ENCODE measurements at regions not wholly inside any gene's neighbourhood (a gene's known extent, or its start where the extent isn't known, plus 50 kb on each side); places are given as distances from the start of the nearest gene placed in this dataset.
A peak's percentile ranks its signal among the peaks of the same experiment; 100 is the strongest.

GRCh38 chr14:101705733-101706508 lies 55.6 kb upstream of the PPP2R5C start:
- DNase-seq (ENCODE audit: low read depth in 4 of 4, low spot score in 3 of 4): no peak

- DNase-seq (ENCODE audit: low read depth in 4 of 4, low spot score in 3 of 4): no peak
Measured at GRCh38 chr14:101706509-101707067, 54.9 kb upstream of the PPP2R5C start.

DNA sequence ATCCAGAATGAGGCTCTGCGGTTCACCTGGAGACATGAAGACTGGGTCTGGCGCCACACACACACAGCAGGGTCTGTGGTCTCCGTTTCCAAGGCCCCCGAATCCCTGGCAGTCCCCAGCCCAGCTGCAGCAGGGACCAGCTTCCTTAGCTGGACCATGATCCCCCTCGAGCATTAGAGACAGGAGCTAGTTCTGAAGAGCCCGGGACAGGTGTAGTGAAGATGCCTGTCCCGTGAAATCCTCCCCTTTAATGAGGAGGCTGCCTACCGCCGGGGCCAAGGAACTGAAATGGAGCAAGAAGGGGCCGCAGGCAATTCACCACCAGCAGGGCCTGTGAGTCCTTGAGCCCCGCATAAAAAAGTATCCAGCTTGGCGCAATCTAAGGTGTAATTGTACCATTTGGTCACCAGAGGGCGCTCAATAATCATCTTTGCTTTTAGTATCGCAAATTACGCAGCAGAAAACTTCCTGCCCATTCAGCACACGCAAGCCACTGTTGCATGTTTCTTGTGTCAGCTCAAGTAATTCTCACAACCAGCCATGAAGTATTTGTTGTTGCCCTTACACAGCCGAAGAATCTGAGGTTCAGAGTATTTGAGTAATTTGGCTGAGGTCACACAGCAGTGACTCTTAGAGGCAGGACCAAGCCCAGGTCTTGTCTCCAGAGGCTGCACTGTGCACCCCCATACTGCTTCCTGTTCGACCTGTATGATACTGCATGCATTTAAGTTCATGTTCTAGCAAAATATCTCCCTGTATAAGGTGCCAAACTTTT lies 54.3 kb upstream of the PPP2R5C start:
- DNase-seq (ENCODE audit: low read depth in 4 of 4, low spot score in 3 of 4): peak; percentile 76 to 79 (median 78)

GRCh38 chr14:101707863-101708620 lies 53.5 kb upstream of the PPP2R5C start:
- no peak for DNase-seq (ENCODE audit: low read depth in 4 of 4, low spot score in 3 of 4)

DNA sequence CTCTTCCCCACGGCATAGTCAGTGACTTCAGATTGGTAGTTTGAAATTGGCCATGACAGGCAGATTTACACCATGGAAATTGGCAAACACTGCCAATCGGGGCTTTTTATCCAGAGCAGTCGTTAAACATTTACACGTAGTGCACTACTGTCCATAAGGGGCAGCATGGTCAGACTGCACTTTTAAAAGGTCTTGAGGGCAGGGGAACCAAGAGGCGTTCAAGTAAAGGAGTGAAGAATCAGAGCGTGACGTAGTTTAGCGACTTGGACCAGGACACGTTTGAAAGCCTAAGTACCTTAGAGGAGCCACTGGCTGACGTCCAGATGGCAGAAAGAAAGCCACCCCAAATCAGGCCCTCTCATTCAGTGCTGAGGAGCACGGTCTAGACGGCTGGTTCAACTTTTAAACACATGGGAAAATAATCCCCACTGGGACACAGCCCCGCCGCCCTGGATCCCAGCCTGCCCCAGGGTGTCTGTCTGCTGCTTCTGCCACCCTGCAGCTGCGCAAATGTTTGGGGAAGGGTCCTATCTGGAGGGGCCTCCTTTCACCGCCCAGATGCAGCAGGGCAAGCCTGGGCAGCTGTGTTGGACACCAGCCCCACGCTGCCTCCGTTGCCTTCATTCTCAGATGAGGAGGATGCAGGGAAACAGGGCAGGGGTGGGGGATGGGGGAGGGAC lies 52.5 kb upstream of the PPP2R5C start:
- DNase-seq (ENCODE audit: low read depth in 4 of 4, low spot score in 3 of 4): no peak

DNA sequence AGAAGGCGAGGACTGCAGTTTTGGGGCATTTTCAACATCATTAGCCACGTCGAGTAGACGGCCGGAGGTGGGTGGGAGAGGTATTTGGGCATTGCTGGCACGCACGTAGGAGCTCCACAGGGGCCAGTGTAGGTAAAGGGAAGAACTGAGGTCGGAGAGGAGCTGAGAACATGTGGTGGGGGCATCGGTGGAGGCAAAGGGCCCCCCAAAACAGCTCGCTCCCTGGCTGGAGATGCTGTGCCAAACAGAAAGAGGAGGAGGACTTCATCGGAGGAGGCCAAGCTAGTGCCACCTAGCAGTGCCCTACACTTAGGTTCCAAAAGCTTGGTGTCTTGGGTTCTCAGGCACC lies 52.0 kb upstream of the PPP2R5C start:
- no peak for DNase-seq (ENCODE audit: low read depth in 4 of 4, low spot score in 3 of 4)

GRCh38 chr14:101709962-101710931 lies 51.3 kb upstream of the PPP2R5C start:
- DNase-seq (ENCODE audit: low read depth in 4 of 4, low spot score in 3 of 4): no peak

DNA sequence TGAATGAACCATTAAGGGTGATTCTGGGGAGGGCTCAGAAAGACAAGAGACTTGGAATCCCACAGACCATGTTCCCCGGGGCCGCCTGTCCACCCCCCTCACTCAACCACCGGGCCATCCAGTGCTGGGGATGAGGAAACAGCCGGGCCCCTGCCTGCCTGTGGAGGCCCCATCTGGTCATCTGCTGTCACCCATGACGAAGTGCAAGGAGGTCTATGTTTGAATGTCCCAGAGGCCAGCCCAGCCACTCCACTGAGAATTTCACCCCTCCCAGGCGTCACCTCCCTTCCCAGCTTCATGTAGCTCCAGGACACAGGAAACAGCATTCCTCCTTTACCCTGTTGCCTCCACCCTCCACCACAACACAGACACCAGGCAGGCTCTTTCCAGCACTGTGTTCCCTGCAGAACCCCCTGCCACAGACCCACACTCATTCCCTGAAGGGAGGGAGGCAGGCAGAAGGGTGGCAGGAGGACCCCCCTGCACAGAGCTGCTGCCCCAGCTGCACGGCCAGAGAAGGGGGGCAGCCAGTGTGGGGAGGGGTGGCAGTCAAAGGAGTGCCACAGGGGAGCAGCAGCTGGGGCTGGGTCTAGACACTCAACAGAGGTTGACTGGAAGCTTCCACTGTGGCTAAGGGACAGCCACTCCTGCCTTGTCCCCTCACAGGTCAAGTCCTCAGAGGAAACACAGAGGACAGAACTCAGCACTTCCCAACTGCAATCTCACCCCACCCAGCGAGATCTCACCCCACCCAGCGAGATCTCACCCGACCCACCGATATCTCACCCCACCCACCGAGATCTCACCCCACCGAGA lies 50.3 kb upstream of the PPP2R5C start:
- no peak for DNase-seq (ENCODE audit: low read depth in 4 of 4, low spot score in 3 of 4)
